Left hindlimb (tissue), 1 donor: ENCODE measurements at regions not wholly inside any gene's neighbourhood (a gene's known extent, or its start where the extent isn't known, plus 50 kb on each side); places are given as distances from the start of the nearest gene placed in this dataset.

Experiments used
- DNase-seq: peaks from one replicate; pipeline ENCODE4 v3.0.0-alpha.2; 2018

DNA sequence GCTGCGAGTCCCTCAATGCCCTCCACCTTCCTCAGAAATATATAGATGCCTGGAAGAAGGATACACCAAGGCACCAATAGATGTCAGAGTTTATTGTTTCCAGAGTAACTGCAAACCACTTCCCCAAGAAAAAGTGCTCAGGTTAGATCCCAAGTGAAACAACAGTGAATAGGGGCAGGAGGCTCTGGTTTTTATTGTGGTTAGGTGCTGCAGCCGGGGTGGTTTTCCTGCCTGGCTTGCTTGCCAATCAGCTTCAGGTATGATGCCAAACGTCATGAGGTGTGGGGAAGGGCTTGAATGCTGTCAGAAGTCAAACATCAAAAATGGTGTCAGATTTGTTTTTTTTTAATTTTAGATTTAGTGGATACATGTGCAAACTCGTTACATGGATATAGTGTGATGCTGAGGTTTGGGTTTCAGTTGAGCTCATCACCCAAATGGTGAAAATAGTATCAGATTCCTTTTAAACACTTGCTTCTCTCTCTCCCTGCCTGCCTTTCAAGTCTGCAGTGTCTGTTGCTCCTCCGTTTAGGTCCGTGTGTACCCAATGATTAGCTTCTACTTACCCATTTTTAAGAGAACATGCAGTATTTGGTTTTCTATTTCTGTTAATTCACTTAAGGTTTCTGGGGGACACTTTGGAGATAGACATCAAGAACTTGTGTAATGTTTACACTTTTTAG lies 1317.0 kb downstream of the MRPL39 start:
- DNase-seq: no peak

DNA sequence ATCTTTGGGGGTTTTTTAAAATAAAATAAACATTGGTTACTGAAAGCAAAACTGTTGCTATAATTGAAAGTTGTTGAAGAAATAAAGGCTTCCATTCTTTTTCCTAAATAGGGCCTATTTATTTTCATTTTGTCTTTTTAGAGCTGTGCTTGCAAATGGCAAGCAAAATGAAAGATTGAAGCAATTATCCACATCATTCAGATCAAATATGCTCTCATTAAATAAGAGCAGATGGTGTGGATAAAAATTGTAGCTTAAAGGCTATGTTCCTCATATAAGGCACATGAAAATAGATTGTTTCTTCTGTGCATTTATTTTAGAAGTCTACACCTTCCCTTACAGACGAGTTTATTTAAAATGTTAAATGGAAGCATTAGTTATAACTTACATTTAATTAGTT lies 1317.7 kb downstream of the MRPL39 start:
- DNase-seq: no peak

DNA sequence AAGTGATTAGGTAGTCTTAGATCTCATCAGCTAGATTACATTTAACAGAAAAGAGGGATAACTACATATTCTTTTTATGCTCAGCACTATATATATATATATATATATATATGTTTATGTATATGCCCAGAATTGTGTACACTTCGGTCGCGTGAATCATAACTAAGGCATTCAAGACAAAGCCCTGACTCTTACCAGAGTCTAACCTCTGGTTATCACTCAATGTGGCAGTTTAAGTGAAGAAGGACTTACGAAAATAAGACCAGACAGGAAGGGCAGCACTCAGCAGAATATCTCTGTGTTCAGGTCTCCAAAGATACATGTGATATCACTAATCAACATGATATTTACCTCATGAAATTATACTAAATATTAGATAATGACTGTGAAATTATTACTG lies 1326.7 kb downstream of the MRPL39 start:
- no peak for DNase-seq

DNA sequence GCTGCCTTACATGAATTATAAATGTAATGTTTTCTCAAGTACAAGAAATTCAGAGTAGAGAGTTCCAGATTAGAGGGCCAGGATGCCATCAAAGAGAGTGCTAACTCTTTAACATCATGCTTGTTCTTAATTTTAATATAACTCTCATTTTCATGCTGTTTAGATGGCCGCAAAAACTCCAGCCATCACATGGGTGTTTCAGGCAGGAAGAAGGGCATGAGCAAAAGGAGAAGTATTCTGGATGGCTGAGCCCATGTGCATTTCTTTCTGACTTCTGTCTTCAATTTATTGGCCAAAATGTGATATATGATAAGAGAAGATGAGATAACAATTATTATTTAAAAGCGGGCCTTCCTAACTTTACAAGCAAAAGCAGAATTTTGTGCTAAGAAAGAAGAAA lies 1328.6 kb downstream of the MRPL39 start:
- DNase-seq: no peak

DNA sequence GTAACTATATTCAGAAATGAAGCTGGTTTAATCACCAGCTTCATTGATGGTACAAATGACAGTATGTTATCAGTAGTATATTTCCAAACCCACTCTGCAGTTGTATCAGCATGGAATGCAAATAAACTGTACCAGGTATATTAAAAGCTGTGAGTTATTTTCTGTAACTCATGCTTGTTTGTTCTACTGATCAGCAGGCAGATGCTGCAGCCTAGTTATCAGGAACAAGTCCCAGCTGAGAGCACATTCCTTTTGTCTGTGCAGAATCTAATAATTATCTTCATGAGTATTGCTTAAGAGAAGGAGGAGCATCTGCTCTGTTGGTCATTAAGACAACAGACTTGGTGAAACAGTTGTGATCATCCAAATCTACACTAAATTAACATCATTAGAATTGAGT lies 1331.1 kb downstream of the MRPL39 start:
- no peak for DNase-seq

DNA sequence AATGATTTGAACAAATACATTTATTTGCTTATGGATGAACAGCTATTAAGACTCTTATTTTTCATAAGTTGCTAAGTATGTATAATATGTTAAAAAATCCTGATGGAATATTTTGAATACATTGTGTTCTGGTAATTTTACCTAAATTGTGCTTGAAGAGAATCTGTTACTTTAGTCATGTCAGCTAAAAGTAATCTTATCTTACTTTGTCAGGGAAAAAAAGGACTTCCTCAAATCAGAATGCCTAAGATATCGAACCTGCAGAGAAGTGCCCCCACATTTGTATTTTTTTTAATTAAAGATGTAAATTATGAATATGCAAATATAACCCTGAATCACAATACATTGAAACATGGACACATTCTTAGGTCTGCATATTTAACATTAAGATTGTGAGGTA lies 1331.7 kb downstream of the MRPL39 start:
- no peak for DNase-seq

DNA sequence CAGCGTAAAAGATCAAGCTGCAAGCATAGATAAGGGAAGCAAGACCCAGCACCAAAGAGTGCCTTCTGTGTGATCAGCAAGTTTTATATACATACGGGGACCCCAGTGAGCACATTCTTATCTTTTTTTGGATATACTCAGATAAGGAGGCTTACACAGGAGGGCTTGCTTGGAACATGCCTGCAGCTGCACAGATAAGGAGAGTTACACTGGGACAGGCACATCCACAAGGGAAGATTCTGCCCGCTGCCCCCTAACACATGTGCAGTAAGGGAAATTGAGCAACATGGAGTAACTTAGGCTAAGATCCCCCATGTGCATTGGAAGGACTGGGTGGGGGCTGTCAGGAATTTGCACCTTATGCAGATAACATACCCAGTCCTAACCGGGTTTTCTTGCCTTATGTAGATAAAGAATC lies 1334.8 kb downstream of the MRPL39 start:
- no peak for DNase-seq

DNA sequence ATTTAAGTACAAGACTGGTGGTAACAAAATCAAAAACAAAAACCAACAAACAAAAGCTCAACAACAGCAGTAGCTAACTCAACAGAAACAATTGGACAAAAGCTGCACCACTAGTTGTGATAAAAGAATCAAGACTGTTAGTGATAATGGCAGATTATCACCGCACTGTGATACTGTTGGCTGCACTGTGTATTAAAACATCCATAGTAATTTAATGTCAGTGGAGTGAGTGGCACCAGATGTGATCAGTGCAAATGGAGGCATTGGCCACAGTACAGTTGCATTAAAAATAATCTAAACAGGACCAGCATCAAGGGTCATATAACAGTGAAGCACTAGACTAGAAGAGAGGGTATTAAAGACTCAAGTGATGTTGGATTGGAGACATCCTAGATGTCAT lies 1341.3 kb downstream of the MRPL39 start:
- DNase-seq: no peak

DNA sequence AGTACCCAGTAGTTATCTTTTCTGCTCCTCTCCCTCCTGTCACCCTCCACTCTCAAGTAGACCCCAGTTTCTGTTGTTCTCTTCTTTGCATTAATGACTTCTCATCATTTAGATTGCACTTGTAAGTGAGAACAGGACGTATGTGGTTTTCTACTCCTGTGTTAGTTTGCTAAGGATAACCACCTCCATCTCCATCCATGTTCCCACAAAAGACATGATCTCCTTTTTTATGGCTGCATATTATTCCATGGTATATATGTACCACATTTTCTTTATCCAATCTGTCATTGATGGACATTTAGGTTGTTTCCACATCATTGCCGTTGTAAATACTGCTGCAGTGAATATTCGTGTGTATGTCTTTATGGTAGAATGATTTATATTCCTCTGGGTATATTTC lies 1346.5 kb downstream of the MRPL39 start:
- no peak for DNase-seq

DNA sequence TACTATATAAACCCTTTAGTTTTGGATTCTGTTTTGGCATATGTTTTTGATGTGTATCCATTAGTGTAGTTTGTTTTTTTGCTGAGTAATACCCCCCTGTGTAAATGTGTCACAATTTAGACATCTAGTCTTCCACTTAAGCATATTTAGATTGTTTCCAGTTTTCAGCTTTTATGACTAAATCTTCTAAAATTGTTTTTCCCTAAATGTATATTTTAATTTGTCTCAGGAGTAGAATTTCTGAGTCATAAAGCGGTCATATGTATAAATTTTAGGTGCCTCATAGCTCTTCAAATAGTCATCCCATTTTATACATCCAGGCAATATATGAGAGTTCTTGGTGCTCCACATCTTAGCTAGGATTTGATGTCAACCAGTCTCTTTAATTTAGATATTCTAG lies 1348.0 kb downstream of the MRPL39 start:
- no peak for DNase-seq

DNA sequence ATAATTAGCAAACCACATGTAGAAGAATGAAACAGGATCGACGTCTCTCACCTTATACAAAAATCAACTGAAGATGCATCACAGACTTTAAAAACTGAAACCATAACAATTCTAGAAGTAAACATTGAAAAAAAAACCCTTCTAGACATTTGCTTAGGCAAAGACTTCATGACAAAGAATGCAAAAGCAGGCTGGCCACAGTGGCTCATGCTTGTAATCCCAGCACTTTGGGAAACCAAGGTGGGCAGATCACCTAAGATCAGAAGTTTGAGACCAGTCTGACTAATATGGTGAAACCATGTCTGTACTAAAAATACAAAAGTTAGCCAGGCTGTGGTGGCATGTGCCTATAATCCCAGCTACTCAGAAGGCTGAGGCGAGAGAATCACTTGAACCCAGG lies 1351.7 kb downstream of the MRPL39 start:
- DNase-seq: no peak

DNA sequence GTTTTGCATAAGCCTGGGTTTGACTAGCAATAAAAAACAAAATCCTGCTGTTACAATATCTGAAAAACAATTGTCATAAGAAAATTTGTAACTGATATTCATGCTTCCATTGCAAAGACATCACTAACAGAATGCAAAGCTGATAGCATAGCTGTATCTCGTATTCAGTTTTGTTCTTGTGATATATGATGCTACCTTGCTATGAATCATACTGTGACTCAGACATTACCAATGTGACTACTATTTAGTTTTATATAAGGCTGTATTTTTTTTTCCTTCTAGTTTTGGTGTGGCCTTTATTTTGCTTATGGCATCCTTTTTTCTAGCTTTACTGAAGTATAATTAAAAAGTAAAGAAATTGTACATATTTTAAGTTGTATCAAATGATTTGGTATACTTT lies 1381.8 kb downstream of the MRPL39 start:
- no peak for DNase-seq

DNA sequence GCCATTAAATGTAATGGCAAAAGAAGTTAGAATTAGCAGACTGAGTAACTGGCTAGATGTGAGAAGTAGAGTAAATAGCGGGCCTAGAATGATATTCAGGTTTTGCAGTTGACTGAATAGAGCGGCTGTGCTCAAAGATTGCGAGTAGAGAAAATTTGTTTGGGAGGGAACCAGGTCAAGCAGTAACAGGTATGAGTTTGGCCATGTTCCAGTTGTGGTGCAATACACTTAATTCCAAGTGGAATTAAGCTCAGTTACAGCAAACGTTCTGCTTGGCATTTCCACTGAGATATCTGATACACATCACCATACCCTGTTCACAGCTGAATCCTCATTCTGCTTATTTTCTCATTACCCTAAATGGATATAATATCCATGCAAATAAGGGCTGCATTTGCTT lies 1382.9 kb downstream of the MRPL39 start:
- DNase-seq: no peak

DNA sequence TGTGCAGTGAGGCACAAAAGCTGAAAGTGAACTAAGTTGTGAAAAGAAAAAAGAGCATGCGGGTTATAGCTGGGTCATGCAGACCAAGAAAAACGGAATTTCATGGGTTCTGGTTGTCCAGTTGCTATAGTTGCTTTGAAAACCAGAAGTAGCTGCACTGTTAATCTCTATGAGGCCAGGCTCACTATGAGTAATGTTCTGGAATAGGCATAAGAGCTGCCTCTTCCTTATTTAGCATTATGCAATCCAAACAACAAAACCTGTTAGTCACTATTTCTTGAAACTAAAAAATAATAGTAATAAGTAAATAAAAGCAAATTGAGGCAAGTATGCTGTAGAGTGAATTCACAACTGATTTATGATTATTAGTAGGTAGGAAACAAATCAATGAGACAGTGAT lies 1383.7 kb downstream of the MRPL39 start:
- DNase-seq: no peak

DNA sequence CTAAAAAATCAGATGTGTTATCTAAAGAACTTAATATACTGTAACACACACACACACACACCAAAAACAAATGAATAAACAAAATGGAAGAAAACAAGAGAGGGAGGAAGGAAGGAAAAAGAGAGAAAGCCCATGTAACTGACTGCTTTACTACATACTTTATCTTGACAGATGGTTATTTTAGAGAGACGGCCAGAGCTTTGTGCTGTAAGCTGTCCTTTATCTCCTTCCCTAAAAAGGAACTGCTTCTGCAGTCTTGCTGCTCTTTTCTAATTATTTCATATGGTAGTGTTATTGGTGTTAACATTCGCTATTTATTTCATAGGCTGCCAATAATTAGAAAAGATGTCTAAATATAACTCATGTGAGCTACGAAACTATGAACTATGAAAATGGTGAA lies 1384.6 kb downstream of the MRPL39 start:
- no peak for DNase-seq

DNA sequence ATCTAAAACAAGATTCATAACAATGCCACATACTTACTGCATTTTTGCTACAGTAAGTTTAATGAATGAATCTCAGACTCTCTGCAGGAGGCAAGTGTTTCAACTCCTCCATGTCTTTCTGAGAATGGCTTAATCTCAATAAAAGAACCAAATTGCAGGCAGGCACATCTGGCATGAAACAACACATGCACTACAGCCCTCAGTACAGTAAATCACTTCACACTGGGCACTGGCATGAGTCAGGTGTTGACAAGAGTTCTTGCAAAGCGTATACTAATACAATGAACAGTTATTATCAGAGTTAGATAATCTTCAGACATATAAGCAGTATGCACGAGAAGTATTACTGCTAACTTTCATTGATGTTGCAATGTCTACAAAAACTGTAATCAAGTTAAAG lies 1386.8 kb downstream of the MRPL39 start:
- no peak for DNase-seq

DNA sequence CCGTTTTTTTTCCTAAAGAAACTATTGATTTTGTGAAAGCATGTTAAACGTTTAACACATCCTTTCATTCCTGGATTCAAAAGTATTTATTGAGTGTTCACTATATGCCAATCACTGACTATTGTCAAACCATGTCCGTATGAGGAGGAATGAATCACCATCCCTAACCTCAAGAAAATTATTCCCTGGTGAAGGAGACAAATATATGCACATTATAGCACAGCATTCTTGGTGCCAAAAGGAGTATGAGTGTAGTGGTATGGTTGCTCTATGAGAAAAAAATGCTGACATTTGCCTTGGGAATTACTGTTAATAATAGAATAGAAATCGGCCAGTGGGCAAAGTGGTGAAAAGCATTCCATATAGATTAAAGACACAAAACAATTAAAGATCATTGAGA lies 1390.1 kb downstream of the MRPL39 start:
- DNase-seq: no peak

DNA sequence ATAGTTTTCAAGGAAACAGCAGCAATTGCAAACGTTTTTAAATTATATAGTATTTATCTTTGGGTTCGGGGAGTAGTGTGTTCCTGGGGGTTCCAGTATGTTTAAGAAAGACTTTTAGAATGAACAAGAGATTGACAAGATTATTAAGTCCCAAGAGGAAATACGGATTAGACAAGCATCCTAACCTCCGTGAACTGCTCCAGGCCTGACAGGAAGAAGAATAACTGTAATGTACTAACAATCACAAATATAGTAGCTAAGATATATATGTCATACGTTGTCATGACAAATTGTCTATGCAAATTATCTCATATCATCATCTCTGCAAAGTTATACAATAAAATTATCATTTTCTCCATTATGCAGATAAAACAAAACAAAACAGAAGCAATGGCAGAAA lies 1397.2 kb downstream of the MRPL39 start:
- DNase-seq: no peak

DNA sequence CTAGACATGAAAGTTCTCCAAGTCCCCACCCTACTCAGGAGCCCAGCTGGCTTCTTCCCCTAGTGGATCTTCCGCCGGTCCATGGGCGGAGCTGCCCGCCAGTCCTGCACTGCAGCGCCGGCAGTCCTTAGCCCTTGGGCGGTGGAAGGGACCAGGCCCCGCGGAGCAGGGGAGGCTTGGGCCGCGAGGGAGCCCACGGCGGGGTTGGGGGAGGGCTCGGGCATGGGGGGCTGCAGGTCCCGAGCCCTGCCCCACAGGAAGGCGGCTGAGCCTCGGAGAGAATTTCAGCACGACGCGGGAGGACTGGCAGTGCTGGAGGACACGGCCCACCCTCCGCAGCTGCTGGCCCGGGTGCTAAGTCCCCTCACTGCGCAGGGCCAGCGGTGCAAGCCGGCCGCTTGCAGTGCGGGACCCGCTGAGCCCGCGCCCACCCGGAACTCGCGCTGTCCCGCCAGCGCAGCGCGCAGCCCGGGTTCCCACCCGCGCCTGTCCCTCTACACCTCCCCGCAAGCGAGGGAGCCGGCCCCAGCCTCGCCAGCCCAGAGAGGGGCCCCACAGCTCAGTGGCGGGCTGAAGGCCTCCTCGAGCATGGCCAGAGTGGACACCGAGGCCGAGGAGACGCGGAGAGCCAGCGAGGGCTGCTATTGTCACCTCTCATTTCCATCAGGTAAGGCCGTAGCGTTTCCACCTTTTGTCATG lies 1398.6 kb downstream of the MRPL39 start:
- no peak for DNase-seq

DNA sequence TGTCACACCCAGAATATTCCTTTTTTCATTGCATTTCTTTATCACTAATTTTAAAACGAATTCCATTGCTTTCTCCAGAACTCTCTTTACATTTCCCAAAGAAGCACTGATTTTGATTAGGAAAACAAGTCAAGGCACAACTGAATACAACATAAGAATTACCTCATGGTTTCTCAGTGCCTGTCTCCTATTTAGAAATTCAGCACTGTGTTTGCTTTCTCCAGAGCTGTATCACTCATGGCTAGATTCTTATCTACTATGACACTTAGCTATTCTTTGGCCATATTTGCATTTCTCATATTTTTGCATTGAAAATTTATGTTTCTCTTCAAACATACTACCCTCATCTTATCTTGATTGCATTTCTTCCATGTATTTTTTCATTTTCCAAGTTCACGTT lies 1402.0 kb downstream of the MRPL39 start:
- no peak for DNase-seq

DNA sequence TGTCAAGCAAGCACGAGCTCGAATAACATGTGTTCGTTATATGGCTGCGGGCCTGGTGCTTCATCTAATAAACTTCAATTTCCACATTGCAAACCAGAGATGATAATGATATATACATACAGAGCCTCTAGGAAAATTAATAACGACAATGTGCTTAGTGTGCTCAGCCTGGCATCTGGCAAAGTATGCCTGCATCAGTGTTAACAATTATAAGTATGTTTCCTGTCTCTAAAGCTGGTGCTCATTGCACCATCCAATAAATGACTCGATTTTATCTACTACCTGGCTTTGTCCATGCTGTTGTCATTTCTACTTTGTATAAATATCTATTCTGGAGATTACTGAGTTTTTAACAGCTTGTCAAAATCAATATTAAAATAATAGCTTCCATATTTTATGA lies 1402.6 kb downstream of the MRPL39 start:
- no peak for DNase-seq

DNA sequence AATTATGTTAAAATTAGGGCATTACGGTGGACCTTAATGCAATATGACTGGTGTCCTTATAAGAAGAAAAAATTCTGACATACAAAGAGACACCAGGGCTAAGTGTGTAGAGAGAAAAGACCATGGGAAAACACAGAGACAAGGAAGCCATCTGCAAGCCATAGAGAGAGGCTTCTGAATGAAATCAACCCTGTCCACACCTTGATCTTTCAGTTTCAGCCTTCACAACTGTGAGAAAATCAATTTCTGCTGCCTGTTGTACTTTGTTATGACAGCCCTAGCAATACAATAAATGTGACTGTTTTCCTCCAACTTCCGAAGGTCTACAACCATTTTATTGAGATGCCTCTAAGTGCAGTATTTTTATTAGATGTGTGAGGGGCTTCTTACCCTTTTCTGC lies 1407.2 kb downstream of the MRPL39 start:
- DNase-seq: no peak

DNA sequence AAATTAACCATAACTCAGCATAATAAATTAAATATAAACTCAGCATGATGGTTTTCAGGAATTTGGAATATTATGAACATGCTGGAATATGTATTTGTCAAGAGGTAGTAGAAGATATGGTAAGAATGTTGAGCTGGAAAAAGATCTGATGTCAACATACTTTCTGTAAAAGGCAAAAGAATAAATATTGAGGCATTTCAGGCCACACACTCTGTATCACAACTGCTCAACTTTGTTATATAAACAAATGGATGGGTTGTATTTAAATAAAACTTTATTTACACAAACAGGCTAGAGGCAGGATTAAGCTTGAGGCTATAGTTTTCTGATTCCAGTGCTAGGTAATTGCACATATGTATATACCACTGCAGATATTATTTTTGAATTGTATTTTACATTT lies 1409.4 kb downstream of the MRPL39 start:
- no peak for DNase-seq

DNA sequence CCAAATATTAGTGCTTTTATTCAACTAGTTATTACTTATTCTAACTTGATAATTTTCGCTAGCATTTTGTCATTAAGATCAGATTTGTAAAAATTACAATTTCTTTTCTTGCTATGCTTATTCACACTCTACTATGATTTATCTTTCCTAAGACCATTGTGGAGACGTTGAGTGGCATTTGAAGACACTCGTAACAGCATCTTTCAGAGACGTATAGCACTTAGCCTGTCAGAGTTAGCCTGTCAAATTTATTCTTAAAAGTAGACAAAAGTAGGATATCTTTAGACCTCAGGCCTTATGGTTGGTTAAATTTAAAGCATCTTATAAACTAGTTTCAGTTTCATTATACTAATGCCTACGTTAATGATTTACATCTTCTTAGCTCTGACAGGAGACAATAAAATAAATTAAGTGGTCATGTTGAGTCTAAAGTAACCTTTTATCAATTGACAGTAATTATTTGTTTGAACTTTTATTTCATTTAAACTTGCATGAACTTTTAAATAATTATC lies 1410.1 kb downstream of the MRPL39 start:
- DNase-seq: no peak

DNA sequence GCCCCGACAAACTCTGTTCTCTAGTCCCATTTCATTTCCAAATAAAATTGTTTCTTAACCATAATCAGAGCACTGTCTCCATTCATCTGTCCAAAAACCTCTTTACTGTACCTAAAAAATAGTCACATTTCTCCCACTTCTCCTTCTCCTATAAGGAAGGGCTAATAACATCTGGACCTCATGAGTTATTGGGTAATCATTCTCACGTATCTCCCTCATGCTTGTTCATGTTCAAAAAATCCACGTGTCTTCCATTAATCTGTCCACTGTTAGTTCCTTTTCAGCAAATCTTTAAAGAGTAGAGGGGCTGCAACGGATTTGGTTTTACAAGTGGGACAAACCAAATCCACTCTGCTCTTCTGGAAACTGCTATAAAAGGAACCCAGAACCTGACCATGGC lies 1418.8 kb downstream of the MRPL39 start:
- DNase-seq: no peak
